ENCODE measurements at regions not wholly inside any gene's neighbourhood (a gene's known extent, or its start where the extent isn't known, plus 50 kb on each side); places are given as distances from the start of the nearest gene placed in this dataset.
A peak's percentile ranks its signal among the peaks of the same experiment; 100 is the strongest.

DNA sequence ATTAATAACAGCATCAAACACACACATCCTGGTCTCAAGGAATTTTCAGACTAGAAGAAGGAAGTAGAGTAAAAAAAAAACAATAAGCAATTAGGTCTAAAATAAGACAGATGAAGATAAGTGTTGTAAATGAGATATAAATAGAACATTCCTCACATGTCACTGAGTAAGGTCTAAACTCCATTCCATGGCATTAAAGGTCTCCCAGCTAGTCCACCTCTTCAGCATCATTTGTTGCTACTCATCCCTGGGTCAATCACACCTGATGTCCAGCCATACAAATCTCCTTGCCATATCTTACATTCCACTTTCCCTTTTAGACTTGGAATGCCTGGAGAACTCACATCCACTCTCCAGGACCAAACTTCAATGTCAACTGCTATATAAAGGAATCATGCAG lies 214.1 kb upstream of the KLF4 start:
- no peak for DNase-seq
- no peaks in the 10 kb centered on the region for H3K4me1 Mint-ChIP-seq
- H3K27me3 ChIP-seq (replicated peaks in 1 of 4; ENCODE audit: control extremely low read depth in 1 of 4, control insufficient read depth in 3 of 4, insufficient read depth in 4 of 4, low read length in 3 of 4): no peaks in the 10 kb centered on the region
- H3K79me2 ChIP-seq (ENCODE audit: control insufficient read depth, insufficient read depth, low read length): no peaks in the 10 kb centered on the region
- no peak overlapping the region for H3K27ac ChIP-seq (ENCODE audit: low read length in 2 of 2)
- H2AFZ ChIP-seq (ENCODE audit: insufficient read depth, low read depth, low read length, poor library complexity, severe bottlenecking): no peak overlapping the region
- no peak overlapping the region for H3K9ac ChIP-seq (ENCODE audit: low read length)
- no peaks in the 10 kb centered on the region for H4K20me1 ChIP-seq (ENCODE audit: control insufficient read depth, insufficient read depth, low read length, poor library complexity, severe bottlenecking)
- H3K4me3 ChIP-seq (ENCODE audit: control extremely low read depth in 1 of 5, extremely low read depth in 1 of 5, insufficient read depth in 1 of 5, low read depth in 2 of 5, low read length in 4 of 5): no peak overlapping the region
- peaks cover 0 to 4% (median 0%) of the 10 kb centered on the region in 3 donors for H3K9me3 ChIP-seq (ENCODE audit: control extremely low read depth in 1 of 3, control insufficient read depth in 2 of 3, insufficient read depth in 1 of 3, low read length in 2 of 3)
- no peak overlapping the region for H3K4me2 ChIP-seq (replicated peaks; ENCODE audit: low read depth, low read length, poor library complexity, severe bottlenecking)
- H3K4me3 Mint-ChIP-seq: no peak overlapping the region
- H3K9me3 Mint-ChIP-seq (ENCODE audit: insufficient read depth): peaks cover 2% of the 10 kb centered on the region
- ChIA-PET CTCF (no interaction called here), POLR2A (no interaction called here)
- TF ChIP-seq EZH2 (IDR thresholded peaks at IDR 0.05; ENCODE audit: borderline replicate concordance, insufficient read depth, low read depth, low read length, poor library complexity, severe bottlenecking) (no peak), CTCF (IDR thresholded peaks at IDR 0.05) (no peak)
- no peaks in the 10 kb centered on the region for H3K36me3 ChIP-seq (replicated peaks in 1 of 2; ENCODE audit: control extremely low read depth in 1 of 2, control insufficient read depth in 1 of 2, extremely low read depth in 1 of 2, insufficient read depth in 2 of 2, low read length in 1 of 2)
- ATAC-seq (ENCODE audit: low read depth): no peak
- H3K27me3 Mint-ChIP-seq: peaks cover 5% of the 10 kb centered on the region
- no peak overlapping the region for H3K27ac Mint-ChIP-seq
- H3K4me1 ChIP-seq (ENCODE audit: control insufficient read depth in 2 of 2, insufficient read depth in 2 of 2, low read length in 2 of 2): no peaks in the 10 kb centered on the region
- intact Hi-C loops (cut with micrococcal nuclease): no loop called here

- no peak overlapping the region for H3K27ac ChIP-seq (ENCODE audit: low read length in 2 of 2)
- Mint-ChIP-seq H3K4me3 (no peak overlapping the region), H3K9me3 (ENCODE audit: insufficient read depth) (peaks cover 2% of the 10 kb centered on the region), H3K4me1 (no peaks in the 10 kb centered on the region), H3K27me3 (peaks cover 5% of the 10 kb centered on the region), H3K27ac (no peak overlapping the region)
- DNase-seq (no peak), ATAC-seq (ENCODE audit: low read depth) (no peak)
- ChIA-PET CTCF (no interaction called here), POLR2A (no interaction called here)
- H3K4me2 ChIP-seq (replicated peaks; ENCODE audit: low read depth, low read length, poor library complexity, severe bottlenecking): no peak overlapping the region
- no peaks in the 10 kb centered on the region for H3K79me2 ChIP-seq (ENCODE audit: control insufficient read depth, insufficient read depth, low read length)
- intact Hi-C loops (cut with micrococcal nuclease): no loop called here
- TF ChIP-seq EZH2 (IDR thresholded peaks at IDR 0.05; ENCODE audit: borderline replicate concordance, insufficient read depth, low read depth, low read length, poor library complexity, severe bottlenecking): no peak
- H2AFZ ChIP-seq (ENCODE audit: insufficient read depth, low read depth, low read length, poor library complexity, severe bottlenecking): peak overlapping the region; percentile 8
- H3K27me3 ChIP-seq (replicated peaks in 1 of 4; ENCODE audit: control extremely low read depth in 1 of 4, control insufficient read depth in 3 of 4, insufficient read depth in 4 of 4, low read length in 3 of 4): no peaks in the 10 kb centered on the region
- H3K9ac ChIP-seq (ENCODE audit: low read length): no peak overlapping the region
- no peaks in the 10 kb centered on the region for H4K20me1 ChIP-seq (ENCODE audit: control insufficient read depth, insufficient read depth, low read length, poor library complexity, severe bottlenecking)
- no peaks in the 10 kb centered on the region for H3K36me3 ChIP-seq (replicated peaks in 1 of 2; ENCODE audit: control extremely low read depth in 1 of 2, control insufficient read depth in 1 of 2, extremely low read depth in 1 of 2, insufficient read depth in 2 of 2, low read length in 1 of 2)
- H3K4me1 ChIP-seq (ENCODE audit: control insufficient read depth in 2 of 2, insufficient read depth in 2 of 2, low read length in 2 of 2): no peaks in the 10 kb centered on the region
- peaks cover 0 to 4% (median 0%) of the 10 kb centered on the region in 3 donors for H3K9me3 ChIP-seq (ENCODE audit: control extremely low read depth in 1 of 3, control insufficient read depth in 2 of 3, insufficient read depth in 1 of 3, low read length in 2 of 3)
- no peak overlapping the region for H3K4me3 ChIP-seq (ENCODE audit: control extremely low read depth in 1 of 5, extremely low read depth in 1 of 5, insufficient read depth in 1 of 5, low read depth in 2 of 5, low read length in 4 of 5)
- 5% methylated on average over 4 of the region's 5 CpGs for WGBS (ENCODE audit: insufficient coverage)
These were observed 211.3 kb upstream of the KLF4 start for GRCh38 chr9:107700847-107701246.

All from B cell (primary cell).